Cardiac muscle cell (in vitro differentiated cells and primary cell): ENCODE measurements at regions not wholly inside any gene's neighbourhood (a gene's known extent, or its start where the extent isn't known, plus 50 kb on each side); places are given as distances from the start of the nearest gene placed in this dataset.

ENCODE experiments used
- DNase-seq, 2 donors: peaks; one replicate each; pipeline versions ENCODE4 v3.0.0 to v3.0.0-alpha.2; 2010 to 2017; ENCODE audit warnings: low read depth in 1 of 2, low spot score in 1 of 2
- H3K27ac ChIP-seq: fragments of 200-600 bp; sonication (generic); 2 replicates; pipeline ENCODE4 v1.5.1; 2016
- H3K27me3 ChIP-seq: fragments of 200-600 bp; sonication (generic); 2 replicates; pipeline ENCODE4 v1.6.0; 2016; ENCODE audit warnings: control low read depth
- H3K36me3 ChIP-seq: fragments of 200-600 bp; sonication (generic); 2 replicates; pipeline ENCODE4 v1.5.1; 2016; ENCODE audit warnings: control low read depth
- H3K4me1 ChIP-seq: fragments of 200-600 bp; sonication (generic); 2 replicates; pipeline ENCODE4 v1.8.1; 2017; ENCODE audit warnings: low read depth, mild to moderate bottlenecking, mixed run types
- H3K4me3 ChIP-seq: fragments of 200-600 bp; sonication (generic); 2 replicates; pipeline ENCODE4 v1.5.1; 2016; ENCODE audit warnings: mild to moderate bottlenecking
- H3K9me3 ChIP-seq: fragments of 200-600 bp; sonication (generic); 2 replicates; pipeline ENCODE4 v1.5.1; 2017; ENCODE audit warnings: low read depth, mild to moderate bottlenecking, control low read depth
- TF ChIP-seq, protein P1 (sequence below): IDR thresholded peaks from 2 replicates; pipeline ENCODE4 v1.5.1; 2012; ENCODE audit warnings: low read depth, mild to moderate bottlenecking, low read length

DNA sequence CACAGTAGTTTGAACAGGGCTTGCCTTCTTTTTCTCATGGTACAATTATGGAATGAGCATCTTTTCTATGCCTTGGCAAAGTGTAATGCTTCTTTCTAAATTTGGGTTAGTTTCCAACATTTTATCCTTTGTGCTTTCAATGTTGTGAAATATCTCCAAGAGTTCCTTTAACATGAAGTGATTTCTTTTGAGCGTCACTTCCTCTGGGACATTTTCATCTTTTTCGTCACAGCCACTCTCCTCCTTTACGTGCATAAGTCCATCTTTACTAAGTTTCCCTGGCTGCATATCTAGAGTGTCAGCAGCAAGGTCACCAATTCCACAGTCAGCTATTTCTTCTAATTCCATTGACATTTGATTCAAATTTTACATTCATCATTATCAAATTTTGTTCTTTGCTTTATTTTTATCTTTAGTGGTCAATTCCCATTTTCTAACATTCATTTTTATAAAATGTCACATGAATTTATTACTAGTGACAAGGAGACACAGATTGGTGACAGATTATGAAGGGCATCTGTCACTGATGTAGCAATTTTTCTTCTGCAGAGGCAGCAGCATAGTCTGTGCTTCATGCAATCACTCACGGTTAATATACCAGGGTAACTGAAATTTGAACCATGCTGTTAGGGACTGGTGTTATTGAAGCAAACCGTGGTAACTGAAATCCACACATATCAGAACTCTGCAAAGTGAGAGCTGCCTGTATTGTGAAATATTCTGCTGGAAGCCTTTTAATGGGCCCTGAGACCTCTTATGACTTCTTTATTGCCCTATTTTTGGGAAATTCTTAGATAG lies 126.5 kb upstream of the THBS1 start:
- peak in 1 of 2 donors; percentile 92 for DNase-seq
- TF ChIP-seq, protein P1, sequence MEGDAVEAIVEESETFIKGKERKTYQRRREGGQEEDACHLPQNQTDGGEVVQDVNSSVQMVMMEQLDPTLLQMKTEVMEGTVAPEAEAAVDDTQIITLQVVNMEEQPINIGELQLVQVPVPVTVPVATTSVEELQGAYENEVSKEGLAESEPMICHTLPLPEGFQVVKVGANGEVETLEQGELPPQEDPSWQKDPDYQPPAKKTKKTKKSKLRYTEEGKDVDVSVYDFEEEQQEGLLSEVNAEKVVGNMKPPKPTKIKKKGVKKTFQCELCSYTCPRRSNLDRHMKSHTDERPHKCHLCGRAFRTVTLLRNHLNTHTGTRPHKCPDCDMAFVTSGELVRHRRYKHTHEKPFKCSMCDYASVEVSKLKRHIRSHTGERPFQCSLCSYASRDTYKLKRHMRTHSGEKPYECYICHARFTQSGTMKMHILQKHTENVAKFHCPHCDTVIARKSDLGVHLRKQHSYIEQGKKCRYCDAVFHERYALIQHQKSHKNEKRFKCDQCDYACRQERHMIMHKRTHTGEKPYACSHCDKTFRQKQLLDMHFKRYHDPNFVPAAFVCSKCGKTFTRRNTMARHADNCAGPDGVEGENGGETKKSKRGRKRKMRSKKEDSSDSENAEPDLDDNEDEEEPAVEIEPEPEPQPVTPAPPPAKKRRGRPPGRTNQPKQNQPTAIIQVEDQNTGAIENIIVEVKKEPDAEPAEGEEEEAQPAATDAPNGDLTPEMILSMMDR: no peak
- H3K36me3 ChIP-seq: no peaks in the 10 kb centered on the region
- no peak overlapping the region for H3K27ac ChIP-seq
- H3K27me3 ChIP-seq: no peaks in the 10 kb centered on the region
- H3K4me1 ChIP-seq: no peaks in the 10 kb centered on the region
- no peak overlapping the region for H3K4me3 ChIP-seq
- no peaks in the 10 kb centered on the region for H3K9me3 ChIP-seq

DNA sequence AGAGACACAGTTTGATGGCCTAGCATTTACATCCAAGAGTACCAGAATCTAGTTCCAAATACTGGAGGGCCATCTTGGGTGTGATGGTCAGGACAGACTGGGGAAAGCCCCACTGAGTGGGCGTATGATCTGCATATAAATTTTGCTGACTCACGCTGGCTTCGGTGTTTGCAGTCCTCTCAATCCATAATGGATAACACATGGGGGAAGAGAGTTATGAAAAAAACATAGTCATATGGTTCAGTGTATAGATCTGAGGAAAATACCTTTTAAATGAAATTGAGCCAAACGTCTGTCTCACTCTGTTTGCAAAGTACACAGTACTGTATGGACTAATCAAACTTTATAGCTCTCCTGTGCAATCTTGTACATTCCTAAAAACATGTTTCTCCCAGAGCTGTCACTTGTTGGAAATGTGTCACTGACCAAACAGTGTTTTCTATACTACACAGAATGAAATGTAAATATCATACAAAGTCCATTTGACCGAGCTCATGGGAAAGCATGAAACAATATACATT lies 125.3 kb upstream of the THBS1 start:
- TF ChIP-seq, protein P1: no peak
- peak in 1 of 2 donors; percentile 72 for DNase-seq
- Histone ChIP-seq H3K9me3 (no peaks in the 10 kb centered on the region), H3K27ac (no peak overlapping the region), H3K27me3 (no peaks in the 10 kb centered on the region), H3K36me3 (no peaks in the 10 kb centered on the region), H3K4me1 (no peaks in the 10 kb centered on the region), H3K4me3 (no peak overlapping the region)

GRCh38 chr15:39456159-39456558 lies 124.7 kb upstream of the THBS1 start:
- TF ChIP-seq, protein P1: no peak
- Histone ChIP-seq H3K9me3 (no peaks in the 10 kb centered on the region), H3K36me3 (no peaks in the 10 kb centered on the region), H3K27me3 (no peaks in the 10 kb centered on the region), H3K4me1 (no peaks in the 10 kb centered on the region), H3K4me3 (no peak overlapping the region), H3K27ac (no peak overlapping the region)
- DNase-seq: no peak

DNA sequence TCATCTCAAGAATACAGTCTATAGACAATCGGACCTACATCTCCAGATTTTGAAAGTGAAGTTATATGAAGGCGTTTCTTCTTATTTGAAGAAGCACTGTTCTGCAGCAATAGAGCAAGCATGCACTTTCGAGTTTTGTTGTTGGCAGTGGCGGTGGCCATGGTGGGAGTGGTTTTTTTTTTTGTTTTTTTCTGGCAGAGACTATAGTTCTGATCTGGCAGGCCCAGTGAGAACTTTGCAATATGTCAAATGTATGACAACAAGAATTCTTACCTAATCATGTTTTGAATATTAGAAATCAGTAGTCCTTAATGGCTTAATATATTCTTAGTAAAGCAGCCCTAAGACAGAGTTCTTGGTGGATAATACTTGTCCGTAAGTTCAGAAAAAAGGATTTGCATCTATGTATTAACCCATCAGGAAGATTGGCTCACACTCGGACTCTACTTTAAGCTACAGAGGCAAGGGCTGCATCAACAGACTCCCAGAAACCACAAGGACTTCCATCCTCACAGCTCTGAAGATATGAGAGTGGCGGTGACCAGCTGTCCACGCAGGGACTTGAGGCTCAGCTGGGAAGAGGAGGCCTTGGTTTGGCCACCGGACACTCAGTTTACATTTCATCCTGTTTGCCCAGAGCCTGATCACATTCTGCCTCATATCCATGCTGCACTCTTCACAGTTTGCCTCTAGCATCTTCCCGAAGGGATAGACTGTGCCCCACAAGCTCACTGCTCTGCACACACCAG lies 124.1 kb upstream of the THBS1 start:
- no peaks in the 10 kb centered on the region for H3K36me3 ChIP-seq
- no peaks in the 10 kb centered on the region for H3K9me3 ChIP-seq
- no peak overlapping the region for H3K4me3 ChIP-seq
- no peaks in the 10 kb centered on the region for H3K4me1 ChIP-seq
- DNase-seq: no peak
- H3K27ac ChIP-seq: no peak overlapping the region
- TF ChIP-seq, protein P1: no peak
- no peaks in the 10 kb centered on the region for H3K27me3 ChIP-seq

- Histone ChIP-seq H3K4me1 (no peaks in the 10 kb centered on the region), H3K4me3 (no peak overlapping the region), H3K36me3 (no peaks in the 10 kb centered on the region), H3K27ac (no peak overlapping the region), H3K9me3 (no peaks in the 10 kb centered on the region), H3K27me3 (no peaks in the 10 kb centered on the region)
- TF ChIP-seq, protein P1: no peak
- no peak for DNase-seq
These were observed 122.7 kb upstream of the THBS1 start for GRCh38 chr15:39458131-39458530.
